PC-9 (cell line): ENCODE measurements at regions not wholly inside any gene's neighbourhood (a gene's known extent, or its start where the extent isn't known, plus 50 kb on each side); places are given as distances from the start of the nearest gene placed in this dataset.

ENCODE experiments used
- CTCF ChIP-seq: fragments of 200-600 bp; sonication (generic); conservative IDR thresholded peaks from 2 replicates; pipeline ENCODE4 v1.6.1; 2017; ENCODE audit warnings: mixed run types, antibody characterized with exemption, mild to moderate bottlenecking, moderate library complexity
- EZH2 ChIP-seq: fragments of 200-600 bp; sonication (generic); IDR thresholded peaks from 2 replicates; pipeline ENCODE4 v1.8.0; 2017; ENCODE audit warnings: antibody characterized with exemption, low read depth

- TF ChIP-seq CTCF, result no peak
- TF ChIP-seq EZH2, result no peak
Observed at GRCh38 chr3:163657088-163657487, 1421.2 kb downstream of the SI start.
